ENCODE measurements at regions not wholly inside any gene's neighbourhood (a gene's known extent, or its start where the extent isn't known, plus 50 kb on each side); places are given as distances from the start of the nearest gene placed in this dataset.

DNA sequence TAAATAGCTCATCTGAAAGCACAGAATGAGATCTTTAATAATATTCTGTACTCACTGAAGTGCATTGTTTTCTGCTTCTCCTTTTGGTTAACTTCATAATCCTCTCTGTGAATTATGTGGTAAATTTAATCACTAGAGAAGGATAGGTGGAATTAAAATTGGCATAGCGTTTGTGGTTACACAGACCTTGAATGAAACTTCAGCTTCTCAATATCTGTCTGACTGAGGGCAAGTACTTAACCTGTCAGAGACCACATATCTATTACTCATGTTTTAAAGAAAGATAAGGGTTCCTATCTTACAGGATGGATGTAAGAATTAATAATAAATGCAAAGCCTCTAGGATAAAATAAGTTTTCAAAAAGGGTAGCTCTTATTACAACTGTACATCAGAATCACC is 861.8 kb downstream of the TRIB2 start:
- TF ChIP-seq, protein P1, sequence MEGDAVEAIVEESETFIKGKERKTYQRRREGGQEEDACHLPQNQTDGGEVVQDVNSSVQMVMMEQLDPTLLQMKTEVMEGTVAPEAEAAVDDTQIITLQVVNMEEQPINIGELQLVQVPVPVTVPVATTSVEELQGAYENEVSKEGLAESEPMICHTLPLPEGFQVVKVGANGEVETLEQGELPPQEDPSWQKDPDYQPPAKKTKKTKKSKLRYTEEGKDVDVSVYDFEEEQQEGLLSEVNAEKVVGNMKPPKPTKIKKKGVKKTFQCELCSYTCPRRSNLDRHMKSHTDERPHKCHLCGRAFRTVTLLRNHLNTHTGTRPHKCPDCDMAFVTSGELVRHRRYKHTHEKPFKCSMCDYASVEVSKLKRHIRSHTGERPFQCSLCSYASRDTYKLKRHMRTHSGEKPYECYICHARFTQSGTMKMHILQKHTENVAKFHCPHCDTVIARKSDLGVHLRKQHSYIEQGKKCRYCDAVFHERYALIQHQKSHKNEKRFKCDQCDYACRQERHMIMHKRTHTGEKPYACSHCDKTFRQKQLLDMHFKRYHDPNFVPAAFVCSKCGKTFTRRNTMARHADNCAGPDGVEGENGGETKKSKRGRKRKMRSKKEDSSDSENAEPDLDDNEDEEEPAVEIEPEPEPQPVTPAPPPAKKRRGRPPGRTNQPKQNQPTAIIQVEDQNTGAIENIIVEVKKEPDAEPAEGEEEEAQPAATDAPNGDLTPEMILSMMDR (conservative IDR thresholded peaks at IDR 0.05; ENCODE audit: low read depth in 2 of 2): no peak
- TF ChIP-seq EZH2phosphoT487 (IDR thresholded peaks at IDR 0.05; ENCODE audit: unreplicated experiment) (no peak), EZH2 (IDR thresholded peaks at IDR 0.05; ENCODE audit: low read depth, unreplicated experiment) (no peak)
- TF ChIP-seq, protein P2, sequence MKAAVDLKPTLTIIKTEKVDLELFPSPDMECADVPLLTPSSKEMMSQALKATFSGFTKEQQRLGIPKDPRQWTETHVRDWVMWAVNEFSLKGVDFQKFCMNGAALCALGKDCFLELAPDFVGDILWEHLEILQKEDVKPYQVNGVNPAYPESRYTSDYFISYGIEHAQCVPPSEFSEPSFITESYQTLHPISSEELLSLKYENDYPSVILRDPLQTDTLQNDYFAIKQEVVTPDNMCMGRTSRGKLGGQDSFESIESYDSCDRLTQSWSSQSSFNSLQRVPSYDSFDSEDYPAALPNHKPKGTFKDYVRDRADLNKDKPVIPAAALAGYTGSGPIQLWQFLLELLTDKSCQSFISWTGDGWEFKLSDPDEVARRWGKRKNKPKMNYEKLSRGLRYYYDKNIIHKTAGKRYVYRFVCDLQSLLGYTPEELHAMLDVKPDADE (IDR thresholded peaks at IDR 0.05): no peak
- TF ChIP-seq, protein P3, sequence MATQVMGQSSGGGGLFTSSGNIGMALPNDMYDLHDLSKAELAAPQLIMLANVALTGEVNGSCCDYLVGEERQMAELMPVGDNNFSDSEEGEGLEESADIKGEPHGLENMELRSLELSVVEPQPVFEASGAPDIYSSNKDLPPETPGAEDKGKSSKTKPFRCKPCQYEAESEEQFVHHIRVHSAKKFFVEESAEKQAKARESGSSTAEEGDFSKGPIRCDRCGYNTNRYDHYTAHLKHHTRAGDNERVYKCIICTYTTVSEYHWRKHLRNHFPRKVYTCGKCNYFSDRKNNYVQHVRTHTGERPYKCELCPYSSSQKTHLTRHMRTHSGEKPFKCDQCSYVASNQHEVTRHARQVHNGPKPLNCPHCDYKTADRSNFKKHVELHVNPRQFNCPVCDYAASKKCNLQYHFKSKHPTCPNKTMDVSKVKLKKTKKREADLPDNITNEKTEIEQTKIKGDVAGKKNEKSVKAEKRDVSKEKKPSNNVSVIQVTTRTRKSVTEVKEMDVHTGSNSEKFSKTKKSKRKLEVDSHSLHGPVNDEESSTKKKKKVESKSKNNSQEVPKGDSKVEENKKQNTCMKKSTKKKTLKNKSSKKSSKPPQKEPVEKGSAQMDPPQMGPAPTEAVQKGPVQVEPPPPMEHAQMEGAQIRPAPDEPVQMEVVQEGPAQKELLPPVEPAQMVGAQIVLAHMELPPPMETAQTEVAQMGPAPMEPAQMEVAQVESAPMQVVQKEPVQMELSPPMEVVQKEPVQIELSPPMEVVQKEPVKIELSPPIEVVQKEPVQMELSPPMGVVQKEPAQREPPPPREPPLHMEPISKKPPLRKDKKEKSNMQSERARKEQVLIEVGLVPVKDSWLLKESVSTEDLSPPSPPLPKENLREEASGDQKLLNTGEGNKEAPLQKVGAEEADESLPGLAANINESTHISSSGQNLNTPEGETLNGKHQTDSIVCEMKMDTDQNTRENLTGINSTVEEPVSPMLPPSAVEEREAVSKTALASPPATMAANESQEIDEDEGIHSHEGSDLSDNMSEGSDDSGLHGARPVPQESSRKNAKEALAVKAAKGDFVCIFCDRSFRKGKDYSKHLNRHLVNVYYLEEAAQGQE (IDR thresholded peaks at IDR 0.05; ENCODE audit: unreplicated experiment): no peak
